HG03432 (cell line): ENCODE measurements at regions not wholly inside any gene's neighbourhood (a gene's known extent, or its start where the extent isn't known, plus 50 kb on each side); places are given as distances from the start of the nearest gene placed in this dataset.

Experiments used
- ATAC-seq: cut with Tn5 transposase; IDR thresholded peaks from one replicate; pipeline ENCODE4 v1.9.1; 2021; ENCODE audit warnings: mild to moderate bottlenecking, moderate library complexity; ENCODE audit not compliant: unreplicated experiment

DNA sequence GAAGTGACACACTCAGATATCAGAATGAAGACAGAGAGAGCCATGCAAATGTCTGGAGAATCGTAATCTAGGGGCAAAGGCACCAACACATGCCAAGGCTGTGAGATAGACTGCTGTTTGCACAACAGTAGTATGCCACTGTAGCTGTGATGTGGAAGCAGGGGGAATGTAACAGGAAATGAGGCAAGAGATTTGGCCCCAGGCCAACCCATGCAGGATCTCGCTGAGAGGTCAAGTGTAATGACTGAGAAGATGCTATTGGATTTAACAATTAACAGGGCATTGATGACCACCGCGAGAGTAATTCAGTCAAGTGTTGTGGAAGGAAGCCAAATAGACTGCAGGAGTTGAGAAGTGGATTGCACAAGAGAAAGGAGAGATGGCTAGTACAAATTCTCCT is 107.3 kb upstream of the ST6GALNAC5 start:
- no peak for ATAC-seq

DNA sequence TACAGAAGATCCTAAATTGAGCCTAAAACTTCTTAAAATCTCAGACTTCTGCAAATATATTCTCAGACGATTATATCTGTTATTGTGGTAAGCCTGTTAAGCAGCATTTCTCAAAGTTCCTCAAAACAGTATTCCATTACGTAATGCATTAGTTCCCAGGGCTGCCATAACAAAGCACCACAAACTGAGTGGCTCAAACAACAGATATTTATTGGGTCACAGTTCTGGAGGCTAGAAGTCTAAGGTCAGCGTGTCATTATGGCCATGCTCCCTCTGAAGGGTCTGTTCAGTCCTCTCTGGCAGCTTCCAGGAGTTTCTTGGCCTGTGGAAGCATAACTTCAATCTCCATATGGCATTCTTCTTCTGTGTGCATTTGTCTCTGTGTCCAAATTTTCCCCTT is 103.5 kb upstream of the ST6GALNAC5 start:
- no peak for ATAC-seq

- no peak for ATAC-seq
Observed at GRCh38 chr1:76764638-76765454, 102.4 kb upstream of the ST6GALNAC5 start.

DNA sequence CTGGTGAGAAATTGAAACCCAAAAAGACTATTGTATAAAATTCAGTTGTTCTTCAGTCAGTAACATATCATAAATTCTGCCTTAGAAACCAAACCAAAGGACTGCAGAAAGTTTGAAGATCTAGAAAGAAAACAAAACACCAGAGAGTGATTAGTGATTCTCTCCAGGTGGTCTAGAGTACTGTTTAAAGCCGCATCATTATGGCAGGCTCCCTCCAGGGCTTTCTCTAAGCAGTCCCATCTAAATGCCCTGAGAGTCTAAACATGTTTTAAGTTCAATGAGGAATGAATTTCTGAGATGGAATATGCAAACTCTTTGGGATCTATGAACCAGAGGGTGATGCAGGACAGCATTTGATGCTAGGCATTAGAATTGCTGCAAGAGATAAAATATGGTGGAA is 100.9 kb upstream of the ST6GALNAC5 start:
- ATAC-seq = no peak

DNA sequence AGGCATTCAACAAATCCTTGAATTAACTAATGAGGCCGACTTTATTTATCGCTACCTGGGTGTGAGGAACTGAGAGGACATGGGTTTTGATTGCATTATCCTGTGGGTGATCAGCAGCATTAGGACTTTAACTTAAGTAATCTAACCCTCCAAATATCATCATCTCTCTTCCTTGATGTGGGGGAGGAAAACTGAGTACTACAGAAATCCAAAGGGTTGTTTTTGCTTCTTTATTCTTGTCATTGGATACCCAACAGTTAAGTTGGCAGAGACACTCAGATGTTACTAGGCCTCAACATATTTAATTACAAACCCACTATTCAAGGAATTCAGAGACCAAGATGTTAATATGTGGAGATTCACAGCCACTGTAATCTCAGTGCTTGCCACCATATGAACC is 97.4 kb upstream of the ST6GALNAC5 start:
- no peak for ATAC-seq

DNA sequence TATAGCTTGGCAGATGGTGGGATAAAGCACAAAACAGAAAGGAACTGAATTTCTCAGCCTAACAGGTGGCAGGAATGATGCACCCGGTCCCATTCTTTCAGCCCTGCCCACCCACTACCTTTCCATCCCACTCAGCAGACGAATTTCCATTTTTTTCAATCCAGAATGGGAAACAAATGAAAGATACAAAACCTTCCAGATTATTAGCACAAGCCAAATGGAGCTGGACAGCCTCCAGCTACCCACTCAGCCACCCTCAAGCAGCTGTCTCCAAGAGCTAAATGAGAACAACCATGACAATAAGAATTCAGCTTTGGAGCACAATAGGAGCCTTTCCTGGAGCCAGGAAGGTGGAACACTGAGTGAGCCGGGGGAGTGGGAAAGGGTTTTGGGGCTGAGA is 96.3 kb upstream of the ST6GALNAC5 start:
- no peak for ATAC-seq

- ATAC-seq = no peak
Observed at GRCh38 chr1:76781447-76781846, 85.8 kb upstream of the ST6GALNAC5 start.

GRCh38 chr1:76782809-76783208 is 84.5 kb upstream of the ST6GALNAC5 start:
- no peak for ATAC-seq

DNA sequence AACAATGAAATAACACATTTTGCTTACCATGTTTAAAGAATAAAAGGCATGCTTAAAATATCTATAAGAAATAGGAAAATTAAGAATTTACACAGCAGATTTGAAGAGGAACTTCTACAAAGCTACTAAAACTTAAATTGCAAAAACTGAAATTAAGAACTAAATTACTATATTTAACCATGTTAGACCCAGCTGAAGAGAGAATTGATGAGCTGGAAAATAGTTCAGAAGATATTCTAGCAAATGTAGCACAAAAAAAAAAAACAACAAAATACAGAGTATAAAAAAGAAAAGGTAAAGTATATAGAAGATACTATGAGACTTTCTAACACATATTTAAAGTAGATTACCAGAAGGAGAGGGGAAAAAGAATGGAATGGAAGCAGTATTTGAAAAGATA is 82.8 kb upstream of the ST6GALNAC5 start:
- no peak for ATAC-seq

DNA sequence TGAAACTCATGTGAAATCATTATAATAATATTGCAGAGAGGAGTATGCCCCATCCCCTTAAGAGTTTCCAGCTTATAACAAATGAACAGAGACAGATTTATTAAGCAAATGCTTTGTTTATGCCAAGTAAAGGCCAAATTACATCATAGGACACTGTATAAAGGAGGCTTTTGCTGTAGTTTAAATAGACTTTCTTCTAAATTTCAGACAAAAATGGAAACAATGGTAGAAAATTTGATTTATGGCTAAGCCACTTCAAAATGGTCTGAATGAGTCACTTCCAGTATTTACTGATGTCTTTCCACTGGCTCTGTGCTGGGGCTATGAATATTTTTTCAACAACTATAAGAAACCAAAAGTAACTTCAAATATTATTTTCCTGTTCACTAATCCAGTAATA is 81.1 kb upstream of the ST6GALNAC5 start:
- ATAC-seq = no peak

DNA sequence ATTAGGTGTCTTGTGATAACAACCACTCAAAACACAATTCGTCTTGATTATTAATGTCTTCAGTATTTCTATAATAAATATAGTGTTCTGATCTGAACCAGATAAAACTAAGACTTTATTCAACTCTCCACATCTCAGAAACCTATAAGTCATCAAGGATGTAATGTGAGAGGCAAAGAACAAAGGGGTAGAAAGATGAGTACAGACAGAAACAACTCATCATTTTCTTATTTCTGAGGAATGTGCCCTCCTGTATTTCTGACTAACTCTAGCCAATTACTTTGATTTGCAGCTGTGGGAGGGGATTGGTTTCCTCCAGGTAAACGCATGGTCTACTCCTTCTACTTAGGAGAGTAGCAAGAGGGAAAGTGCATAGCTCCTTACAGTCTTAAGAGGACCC is 73.7 kb upstream of the ST6GALNAC5 start:
- ATAC-seq = no peak

- ATAC-seq = no peak
Observed at GRCh38 chr1:76799700-76800099, 67.6 kb upstream of the ST6GALNAC5 start.

- ATAC-seq = no peak
Observed at GRCh38 chr1:76802094-76802493, 65.2 kb upstream of the ST6GALNAC5 start.

GRCh38 chr1:76807543-76808260 is 59.6 kb upstream of the ST6GALNAC5 start:
- ATAC-seq = no peak
